Suppressor macrophage (primary cell): ENCODE measurements at regions not wholly inside any gene's neighbourhood (a gene's known extent, or its start where the extent isn't known, plus 50 kb on each side); places are given as distances from the start of the nearest gene placed in this dataset.
"Not testable (repeated sequence)": the region's sequence is repeated elsewhere in the genome, so short reads cannot be mapped to it uniquely, and the experiment has no call there.

Experiments used
- DNase-seq, 4 experiments: peaks; one replicate each; pipeline ENCODE4 v3.0.0-alpha.2; 2020 to 2022

GRCh38 chr6:164817662-164818061 is 491.7 kb downstream of the C6orf118 start:
- DNase-seq: no peak

- no peak for DNase-seq
Observed at GRCh38 chr6:164812706-164813105, 496.7 kb downstream of the C6orf118 start.

GRCh38 chr6:164807125-164807524 is 502.3 kb downstream of the C6orf118 start:
- no peak for DNase-seq

GRCh38 chr6:164795056-164795815 is 514.2 kb downstream of the C6orf118 start:
- DNase-seq: no peak

GRCh38 chr6:164792666-164793065 is 516.7 kb downstream of the C6orf118 start:
- no peak for DNase-seq

- no peak for DNase-seq
Observed at GRCh38 chr6:164791498-164791897, 517.9 kb downstream of the C6orf118 start.

- DNase-seq: no peak
Observed at GRCh38 chr6:164763788-164764187, 545.6 kb downstream of the C6orf118 start.

GRCh38 chr6:164757451-164757850 is 552.0 kb downstream of the C6orf118 start:
- DNase-seq: no peak

GRCh38 chr6:164756723-164757122 is 552.7 kb downstream of the C6orf118 start:
- DNase-seq: no peak

- DNase-seq: no peak
Observed at GRCh38 chr6:164756142-164756541, 553.3 kb downstream of the C6orf118 start.

GRCh38 chr6:164753517-164753916 is 555.9 kb downstream of the C6orf118 start:
- no peak for DNase-seq

GRCh38 chr6:164751395-164751794 is 558.0 kb downstream of the C6orf118 start:
- no peak for DNase-seq

- DNase-seq: no peak
Observed at GRCh38 chr6:164750128-164750527, 559.3 kb downstream of the C6orf118 start.

GRCh38 chr6:164749221-164750064 is 560.0 kb downstream of the C6orf118 start:
- DNase-seq: no peak

GRCh38 chr6:164744301-164744700 is 565.1 kb downstream of the C6orf118 start:
- no peak for DNase-seq

GRCh38 chr6:164741938-164742451 is 567.4 kb downstream of the C6orf118 start:
- no peak for DNase-seq

- not testable (repeated sequence) for DNase-seq
Observed at GRCh38 chr6:164736090-164736489, 573.3 kb downstream of the C6orf118 start.

GRCh38 chr6:164731539-164731938 is 577.9 kb downstream of the C6orf118 start:
- DNase-seq: no peak

GRCh38 chr6:164721460-164721859 is 587.9 kb downstream of the C6orf118 start:
- no peak for DNase-seq

- no peak for DNase-seq
Observed at GRCh38 chr6:164700497-164700896, 608.9 kb downstream of the C6orf118 start.

GRCh38 chr6:164695896-164696295 is 613.5 kb downstream of the C6orf118 start:
- no peak for DNase-seq

- DNase-seq: no peak
Observed at GRCh38 chr6:164694386-164694785, 615.0 kb downstream of the C6orf118 start.

- DNase-seq: no peak
Observed at GRCh38 chr6:164693944-164694343, 615.5 kb downstream of the C6orf118 start.
